ENCODE measurements at regions not wholly inside any gene's neighbourhood (a gene's known extent, or its start where the extent isn't known, plus 50 kb on each side); places are given as distances from the start of the nearest gene placed in this dataset.

- Histone ChIP-seq H3K27me3 (no peaks in the 10 kb centered on the region), H3K9me3 (no peaks in the 10 kb centered on the region), H3K36me3 (no peaks in the 10 kb centered on the region), H3K4me1 (no peaks in the 10 kb centered on the region), H3K4me3 (no peak overlapping the region), H3K27ac (no peak overlapping the region)
- in situ Hi-C loops (cut with MboI; ENCODE audit: low sequenced_read_pairs in 4 of 4), result no loop called here
- DNase-seq (no peak), ATAC-seq (no peak)
- no peak for TF ChIP-seq POLR2A (IDR thresholded peaks at IDR 0.05)
- no peak for TF ChIP-seq CTCF (IDR thresholded peaks at IDR 0.05 in 4 of 5, conservative IDR thresholded peaks at IDR 0.05 in 1 of 5)
- intact Hi-C loops (cut with DNase I; ENCODE audit: low total_unique reads), result no loop called here
Measured at GRCh38 chr13:111422348-111422747, 101.9 kb downstream of the TEX29 start.

- Histone ChIP-seq H3K36me3 (no peaks in the 10 kb centered on the region), H3K9me3 (no peaks in the 10 kb centered on the region), H3K4me1 (no peaks in the 10 kb centered on the region), H3K27ac (no peak overlapping the region), H3K27me3 (no peaks in the 10 kb centered on the region), H3K4me3 (no peak overlapping the region)
- no peak for ATAC-seq
- TF ChIP-seq POLR2A (IDR thresholded peaks at IDR 0.05), result no peak
- no peak for TF ChIP-seq CTCF (IDR thresholded peaks at IDR 0.05 in 4 of 5, conservative IDR thresholded peaks at IDR 0.05 in 1 of 5)
- intact Hi-C loops (cut with DNase I; ENCODE audit: low total_unique reads) (no loop called here), in situ Hi-C loops (cut with MboI; ENCODE audit: low sequenced_read_pairs in 4 of 4) (no loop called here)
- no peak for DNase-seq
Measured at GRCh38 chr13:111423168-111423785, 102.8 kb downstream of the TEX29 start.

GRCh38 chr13:111424134-111424533 lies 103.7 kb downstream of the TEX29 start:
- in situ Hi-C loops (cut with MboI; ENCODE audit: low sequenced_read_pairs in 4 of 4) (no loop called here), intact Hi-C loops (cut with DNase I; ENCODE audit: low total_unique reads) (no loop called here)
- ATAC-seq (no peak), DNase-seq (no peak)
- Histone ChIP-seq H3K9me3 (no peaks in the 10 kb centered on the region), H3K27me3 (no peaks in the 10 kb centered on the region), H3K27ac (no peak overlapping the region), H3K36me3 (no peaks in the 10 kb centered on the region), H3K4me1 (no peaks in the 10 kb centered on the region), H3K4me3 (no peak overlapping the region)
- TF ChIP-seq POLR2A (IDR thresholded peaks at IDR 0.05) (no peak), CTCF (IDR thresholded peaks at IDR 0.05 in 4 of 5, conservative IDR thresholded peaks at IDR 0.05 in 1 of 5) (no peak)

- no peak overlapping the region for H3K27ac ChIP-seq
- H3K4me3 ChIP-seq, result no peak overlapping the region
- DNase-seq (no peak), ATAC-seq (no peak)
- in situ Hi-C loops (cut with MboI; ENCODE audit: low sequenced_read_pairs in 4 of 4), result no loop called here
- H3K36me3 ChIP-seq, result no peaks in the 10 kb centered on the region
- no peaks in the 10 kb centered on the region for H3K27me3 ChIP-seq
- intact Hi-C loops (cut with DNase I; ENCODE audit: low total_unique reads), result no loop called here
- no peak for TF ChIP-seq POLR2A (IDR thresholded peaks at IDR 0.05)
- TF ChIP-seq CTCF (IDR thresholded peaks at IDR 0.05 in 4 of 5, conservative IDR thresholded peaks at IDR 0.05 in 1 of 5), result no peak
- H3K9me3 ChIP-seq, result no peaks in the 10 kb centered on the region
- no peaks in the 10 kb centered on the region for H3K4me1 ChIP-seq
Measured at GRCh38 chr13:111425326-111425725, 104.9 kb downstream of the TEX29 start.

GRCh38 chr13:111429064-111429558 lies 108.7 kb downstream of the TEX29 start:
- peaks cover 0 to 10% (median 4%) of the 10 kb centered on the region in 3 donors for H3K27me3 ChIP-seq
- H3K27ac ChIP-seq, result no peak overlapping the region
- TF ChIP-seq CTCF (IDR thresholded peaks at IDR 0.05 in 4 of 5, conservative IDR thresholded peaks at IDR 0.05 in 1 of 5) (peak in 4 of 5 experiments; percentile 16 to 53 (median 32)), POLR2A (IDR thresholded peaks at IDR 0.05) (no peak)
- H3K36me3 ChIP-seq, result no peaks in the 10 kb centered on the region
- no peak overlapping the region for H3K4me3 ChIP-seq
- in situ Hi-C loops (cut with MboI; ENCODE audit: low sequenced_read_pairs in 4 of 4) (no loop called here), intact Hi-C loops (cut with DNase I; ENCODE audit: low total_unique reads) (no loop called here)
- H3K9me3 ChIP-seq, result no peaks in the 10 kb centered on the region
- peak in 1 of 2 donors; percentile 41 for ATAC-seq
- no peak for DNase-seq
- no peaks in the 10 kb centered on the region for H3K4me1 ChIP-seq
